ENCODE measurements at regions not wholly inside any gene's neighbourhood (a gene's known extent, or its start where the extent isn't known, plus 50 kb on each side); places are given as distances from the start of the nearest gene placed in this dataset.

DNA sequence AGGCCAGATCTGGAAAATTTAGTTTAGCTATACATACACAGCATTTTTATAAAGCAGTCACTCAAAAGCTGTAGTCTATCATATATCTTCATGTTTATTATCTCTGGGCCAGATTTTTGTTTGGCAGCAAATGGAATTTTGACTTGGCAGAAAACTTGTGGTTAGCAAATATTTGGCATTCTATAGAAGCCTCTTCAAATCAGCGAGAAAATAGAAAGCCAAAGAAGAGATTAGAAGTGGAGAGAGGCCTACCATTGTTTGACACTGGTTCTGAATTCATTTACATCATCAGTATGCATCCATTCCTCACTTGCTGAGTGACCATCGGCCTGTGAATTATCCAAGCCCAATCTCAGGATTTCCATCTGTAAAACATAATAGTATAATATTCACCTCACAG is 1077.6 kb downstream of the GALC start:
- Histone ChIP-seq H3K9me3 (ENCODE audit: control insufficient read depth in 4 of 4, low read length in 3 of 4) (no peaks in the 10 kb centered on the region), H3K9ac (ENCODE audit: low read depth in 1 of 2, low read length in 2 of 2) (no peak overlapping the region), H3K36me3 (ENCODE audit: control insufficient read depth in 4 of 4, insufficient read depth in 3 of 4, low read depth in 1 of 4, low read length in 3 of 4) (no peaks in the 10 kb centered on the region), H3K4me3 (ENCODE audit: low read depth in 1 of 3, low read length in 3 of 3) (no peak overlapping the region), H3K27ac (ENCODE audit: low read depth in 1 of 2, low read length in 2 of 2) (no peak overlapping the region), H3K27me3 (ENCODE audit: control insufficient read depth in 4 of 4, insufficient read depth in 4 of 4, low read length in 3 of 4) (no peaks in the 10 kb centered on the region), H3K4me1 (ENCODE audit: control insufficient read depth in 4 of 4, insufficient read depth in 4 of 4, low read length in 3 of 4) (no peaks in the 10 kb centered on the region)
- WGBS, result 70% methylated on average over 2 of the region's 2 CpGs
- no peak for DNase-seq (ENCODE audit: low spot score)
- TF ChIP-seq, protein P1, sequence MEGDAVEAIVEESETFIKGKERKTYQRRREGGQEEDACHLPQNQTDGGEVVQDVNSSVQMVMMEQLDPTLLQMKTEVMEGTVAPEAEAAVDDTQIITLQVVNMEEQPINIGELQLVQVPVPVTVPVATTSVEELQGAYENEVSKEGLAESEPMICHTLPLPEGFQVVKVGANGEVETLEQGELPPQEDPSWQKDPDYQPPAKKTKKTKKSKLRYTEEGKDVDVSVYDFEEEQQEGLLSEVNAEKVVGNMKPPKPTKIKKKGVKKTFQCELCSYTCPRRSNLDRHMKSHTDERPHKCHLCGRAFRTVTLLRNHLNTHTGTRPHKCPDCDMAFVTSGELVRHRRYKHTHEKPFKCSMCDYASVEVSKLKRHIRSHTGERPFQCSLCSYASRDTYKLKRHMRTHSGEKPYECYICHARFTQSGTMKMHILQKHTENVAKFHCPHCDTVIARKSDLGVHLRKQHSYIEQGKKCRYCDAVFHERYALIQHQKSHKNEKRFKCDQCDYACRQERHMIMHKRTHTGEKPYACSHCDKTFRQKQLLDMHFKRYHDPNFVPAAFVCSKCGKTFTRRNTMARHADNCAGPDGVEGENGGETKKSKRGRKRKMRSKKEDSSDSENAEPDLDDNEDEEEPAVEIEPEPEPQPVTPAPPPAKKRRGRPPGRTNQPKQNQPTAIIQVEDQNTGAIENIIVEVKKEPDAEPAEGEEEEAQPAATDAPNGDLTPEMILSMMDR (IDR thresholded peaks at IDR 0.05; ENCODE audit: low read depth, low read length, missing input control), result no peak
- TF ChIP-seq YY1 (IDR thresholded peaks at IDR 0.05), result no peak
- TF ChIP-seq, protein P2, sequence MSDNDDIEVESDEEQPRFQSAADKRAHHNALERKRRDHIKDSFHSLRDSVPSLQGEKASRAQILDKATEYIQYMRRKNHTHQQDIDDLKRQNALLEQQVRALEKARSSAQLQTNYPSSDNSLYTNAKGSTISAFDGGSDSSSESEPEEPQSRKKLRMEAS (IDR thresholded peaks at IDR 0.05), result no peak
- no peak for TF ChIP-seq GABPA (IDR thresholded peaks at IDR 0.05 in 1 of 2, conservative IDR thresholded peaks at IDR 0.05 in 1 of 2)
- TF ChIP-seq NR2F2 (IDR thresholded peaks at IDR 0.05), result no peak
- TF ChIP-seq, protein P3, sequence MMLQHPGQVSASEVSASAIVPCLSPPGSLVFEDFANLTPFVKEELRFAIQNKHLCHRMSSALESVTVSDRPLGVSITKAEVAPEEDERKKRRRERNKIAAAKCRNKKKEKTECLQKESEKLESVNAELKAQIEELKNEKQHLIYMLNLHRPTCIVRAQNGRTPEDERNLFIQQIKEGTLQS (IDR thresholded peaks at IDR 0.05), result no peak
- TF ChIP-seq RXRA (IDR thresholded peaks at IDR 0.05), result no peak
- TF ChIP-seq FOXA2 (IDR thresholded peaks at IDR 0.05), result no peak
- TF ChIP-seq FOXA1 (IDR thresholded peaks at IDR 0.05), result no peak
- TF ChIP-seq JUND (IDR thresholded peaks at IDR 0.05), result no peak
- TF ChIP-seq EGR1 (IDR thresholded peaks at IDR 0.05; ENCODE audit: low read depth in 2 of 2), result no peak
- TF ChIP-seq TAF1 (conservative IDR thresholded peaks at IDR 0.05), result no peak

DNA sequence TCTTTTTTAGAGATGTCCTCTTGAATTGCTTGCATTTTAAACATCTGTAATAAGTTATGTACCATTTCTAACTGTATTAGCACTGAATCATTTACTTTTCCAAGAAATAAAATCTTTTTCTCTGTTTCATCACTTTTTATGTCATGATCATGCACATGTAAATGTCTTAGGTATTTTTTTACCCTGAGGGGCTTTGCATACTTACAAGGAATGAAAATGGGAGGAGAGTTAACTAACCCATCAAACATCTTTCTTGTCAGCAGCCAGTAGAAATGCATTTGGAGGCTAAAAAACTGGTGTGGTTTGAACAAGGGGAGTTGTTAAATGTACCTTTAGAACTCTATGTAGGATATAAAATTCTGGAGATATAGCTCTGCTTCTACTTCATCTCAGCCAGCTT is 1080.3 kb downstream of the GALC start:
- H3K27ac ChIP-seq (ENCODE audit: low read depth in 1 of 2, low read length in 2 of 2), result no peak overlapping the region
- H3K27me3 ChIP-seq (ENCODE audit: control insufficient read depth in 4 of 4, insufficient read depth in 4 of 4, low read length in 3 of 4), result no peaks in the 10 kb centered on the region
- H3K36me3 ChIP-seq (ENCODE audit: control insufficient read depth in 4 of 4, insufficient read depth in 3 of 4, low read depth in 1 of 4, low read length in 3 of 4), result no peaks in the 10 kb centered on the region
- no peaks in the 10 kb centered on the region for H3K9me3 ChIP-seq (ENCODE audit: control insufficient read depth in 4 of 4, low read length in 3 of 4)
- TF ChIP-seq, protein P3 (IDR thresholded peaks at IDR 0.05), result no peak
- no peak for TF ChIP-seq SP1 (IDR thresholded peaks at IDR 0.05)
- no peak for TF ChIP-seq EGR1 (IDR thresholded peaks at IDR 0.05; ENCODE audit: low read depth in 2 of 2)
- TF ChIP-seq, protein P4, sequence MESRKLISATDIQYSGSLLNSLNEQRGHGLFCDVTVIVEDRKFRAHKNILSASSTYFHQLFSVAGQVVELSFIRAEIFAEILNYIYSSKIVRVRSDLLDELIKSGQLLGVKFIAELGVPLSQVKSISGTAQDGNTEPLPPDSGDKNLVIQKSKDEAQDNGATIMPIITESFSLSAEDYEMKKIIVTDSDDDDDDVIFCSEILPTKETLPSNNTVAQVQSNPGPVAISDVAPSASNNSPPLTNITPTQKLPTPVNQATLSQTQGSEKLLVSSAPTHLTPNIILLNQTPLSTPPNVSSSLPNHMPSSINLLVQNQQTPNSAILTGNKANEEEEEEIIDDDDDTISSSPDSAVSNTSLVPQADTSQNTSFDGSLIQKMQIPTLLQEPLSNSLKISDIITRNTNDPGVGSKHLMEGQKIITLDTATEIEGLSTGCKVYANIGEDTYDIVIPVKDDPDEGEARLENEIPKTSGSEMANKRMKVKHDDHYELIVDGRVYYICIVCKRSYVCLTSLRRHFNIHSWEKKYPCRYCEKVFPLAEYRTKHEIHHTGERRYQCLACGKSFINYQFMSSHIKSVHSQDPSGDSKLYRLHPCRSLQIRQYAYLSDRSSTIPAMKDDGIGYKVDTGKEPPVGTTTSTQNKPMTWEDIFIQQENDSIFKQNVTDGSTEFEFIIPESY (IDR thresholded peaks at IDR 0.05), result no peak
- TF ChIP-seq NR2F2 (IDR thresholded peaks at IDR 0.05), result no peak
- TF ChIP-seq RXRA (IDR thresholded peaks at IDR 0.05), result no peak
- TF ChIP-seq TAF1 (conservative IDR thresholded peaks at IDR 0.05), result no peak
- no peak for TF ChIP-seq JUND (IDR thresholded peaks at IDR 0.05)
- no peak for TF ChIP-seq FOXA2 (IDR thresholded peaks at IDR 0.05)
- TF ChIP-seq, protein P1 (IDR thresholded peaks at IDR 0.05; ENCODE audit: low read depth, low read length, missing input control), result no peak
- TF ChIP-seq HNF4G (IDR thresholded peaks at IDR 0.05), result no peak
- TF ChIP-seq, protein P2 (IDR thresholded peaks at IDR 0.05), result no peak
- TF ChIP-seq RAD21 (IDR thresholded peaks at IDR 0.05), result no peak
- TF ChIP-seq FOXA1 (IDR thresholded peaks at IDR 0.05), result no peak
- no peak for TF ChIP-seq HNF4A (conservative IDR thresholded peaks at IDR 0.05)
- no peak for TF ChIP-seq GABPA (IDR thresholded peaks at IDR 0.05 in 1 of 2, conservative IDR thresholded peaks at IDR 0.05 in 1 of 2)
- TF ChIP-seq, protein P5, sequence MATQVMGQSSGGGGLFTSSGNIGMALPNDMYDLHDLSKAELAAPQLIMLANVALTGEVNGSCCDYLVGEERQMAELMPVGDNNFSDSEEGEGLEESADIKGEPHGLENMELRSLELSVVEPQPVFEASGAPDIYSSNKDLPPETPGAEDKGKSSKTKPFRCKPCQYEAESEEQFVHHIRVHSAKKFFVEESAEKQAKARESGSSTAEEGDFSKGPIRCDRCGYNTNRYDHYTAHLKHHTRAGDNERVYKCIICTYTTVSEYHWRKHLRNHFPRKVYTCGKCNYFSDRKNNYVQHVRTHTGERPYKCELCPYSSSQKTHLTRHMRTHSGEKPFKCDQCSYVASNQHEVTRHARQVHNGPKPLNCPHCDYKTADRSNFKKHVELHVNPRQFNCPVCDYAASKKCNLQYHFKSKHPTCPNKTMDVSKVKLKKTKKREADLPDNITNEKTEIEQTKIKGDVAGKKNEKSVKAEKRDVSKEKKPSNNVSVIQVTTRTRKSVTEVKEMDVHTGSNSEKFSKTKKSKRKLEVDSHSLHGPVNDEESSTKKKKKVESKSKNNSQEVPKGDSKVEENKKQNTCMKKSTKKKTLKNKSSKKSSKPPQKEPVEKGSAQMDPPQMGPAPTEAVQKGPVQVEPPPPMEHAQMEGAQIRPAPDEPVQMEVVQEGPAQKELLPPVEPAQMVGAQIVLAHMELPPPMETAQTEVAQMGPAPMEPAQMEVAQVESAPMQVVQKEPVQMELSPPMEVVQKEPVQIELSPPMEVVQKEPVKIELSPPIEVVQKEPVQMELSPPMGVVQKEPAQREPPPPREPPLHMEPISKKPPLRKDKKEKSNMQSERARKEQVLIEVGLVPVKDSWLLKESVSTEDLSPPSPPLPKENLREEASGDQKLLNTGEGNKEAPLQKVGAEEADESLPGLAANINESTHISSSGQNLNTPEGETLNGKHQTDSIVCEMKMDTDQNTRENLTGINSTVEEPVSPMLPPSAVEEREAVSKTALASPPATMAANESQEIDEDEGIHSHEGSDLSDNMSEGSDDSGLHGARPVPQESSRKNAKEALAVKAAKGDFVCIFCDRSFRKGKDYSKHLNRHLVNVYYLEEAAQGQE (IDR thresholded peaks at IDR 0.05), result no peak
- TF ChIP-seq YY1 (IDR thresholded peaks at IDR 0.05), result no peak
- DNase-seq (ENCODE audit: low spot score), result no peak
- no peak overlapping the region for H3K4me3 ChIP-seq (ENCODE audit: low read depth in 1 of 3, low read length in 3 of 3)
- H3K9ac ChIP-seq (ENCODE audit: low read depth in 1 of 2, low read length in 2 of 2), result no peak overlapping the region
- no peaks in the 10 kb centered on the region for H3K4me1 ChIP-seq (ENCODE audit: control insufficient read depth in 4 of 4, insufficient read depth in 4 of 4, low read length in 3 of 4)
